Nephron progenitor cell (in vitro differentiated cells): ENCODE measurements at regions not wholly inside any gene's neighbourhood (a gene's known extent, or its start where the extent isn't known, plus 50 kb on each side); places are given as distances from the start of the nearest gene placed in this dataset.

ENCODE experiments used
- DNase-seq: peaks from one replicate; pipeline ENCODE4 v3.0.0; 2021
- H3K27ac Mint-ChIP-seq: 2 replicates; pipeline ENCODE4 v1.8.0; 2021; ENCODE audit warnings: mild to moderate bottlenecking, moderate library complexity, mixed read lengths
- H3K27me3 Mint-ChIP-seq: 2 replicates; pipeline ENCODE4 v1.8.0; 2021; ENCODE audit warnings: mild to moderate bottlenecking, low read depth, mixed read lengths; ENCODE audit not compliant: poor library complexity
- H3K36me3 Mint-ChIP-seq: 2 replicates; pipeline ENCODE4 v1.8.0; 2021; ENCODE audit warnings: low read depth, mixed read lengths
- H3K4me1 Mint-ChIP-seq: 2 replicates; pipeline ENCODE4 v1.8.0; 2021; ENCODE audit warnings: mixed read lengths
- H3K4me3 Mint-ChIP-seq: 2 replicates; pipeline ENCODE4 v1.8.0; 2021; ENCODE audit warnings: mild to moderate bottlenecking, moderate library complexity, mixed read lengths
- H3K9me3 Mint-ChIP-seq: 2 replicates; pipeline ENCODE4 v1.8.0; 2021; ENCODE audit warnings: mild to moderate bottlenecking, moderate library complexity, mixed read lengths
- TF ChIP-seq, protein P1 (sequence below): fragments of 200-600 bp; sonication (generic); IDR thresholded peaks from 2 replicates; pipeline ENCODE4 v1.5.0; 2021; ENCODE audit warnings: antibody characterized with exemption

DNA sequence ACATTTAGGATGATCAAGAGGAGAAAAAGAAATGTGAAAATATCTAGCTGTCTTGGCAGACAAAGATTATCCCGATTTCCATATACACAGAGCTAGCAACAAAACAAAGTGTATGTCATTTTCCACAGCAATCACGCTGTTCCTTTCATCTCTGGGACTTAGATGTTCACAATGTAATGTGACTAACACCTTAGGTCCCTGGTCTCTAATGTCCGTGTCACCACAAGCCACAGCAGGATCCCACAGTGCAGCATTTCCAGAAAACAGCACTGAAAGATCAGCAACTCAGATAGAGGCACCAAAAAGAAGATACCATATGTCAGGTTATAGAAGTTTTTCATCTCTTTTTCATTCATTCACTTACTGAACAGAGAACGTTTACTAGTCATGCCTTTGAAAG is 118.0 kb upstream of the TNPO1 start:
- Mint-ChIP-seq H3K4me1 (peaks cover 31% of the 10 kb centered on the region), H3K36me3 (no peaks in the 10 kb centered on the region), H3K27ac (no peak overlapping the region), H3K27me3 (no peaks in the 10 kb centered on the region), H3K9me3 (peaks cover 14% of the 10 kb centered on the region), H3K4me3 (no peak overlapping the region)
- DNase-seq = no peak
- TF ChIP-seq, protein P1, sequence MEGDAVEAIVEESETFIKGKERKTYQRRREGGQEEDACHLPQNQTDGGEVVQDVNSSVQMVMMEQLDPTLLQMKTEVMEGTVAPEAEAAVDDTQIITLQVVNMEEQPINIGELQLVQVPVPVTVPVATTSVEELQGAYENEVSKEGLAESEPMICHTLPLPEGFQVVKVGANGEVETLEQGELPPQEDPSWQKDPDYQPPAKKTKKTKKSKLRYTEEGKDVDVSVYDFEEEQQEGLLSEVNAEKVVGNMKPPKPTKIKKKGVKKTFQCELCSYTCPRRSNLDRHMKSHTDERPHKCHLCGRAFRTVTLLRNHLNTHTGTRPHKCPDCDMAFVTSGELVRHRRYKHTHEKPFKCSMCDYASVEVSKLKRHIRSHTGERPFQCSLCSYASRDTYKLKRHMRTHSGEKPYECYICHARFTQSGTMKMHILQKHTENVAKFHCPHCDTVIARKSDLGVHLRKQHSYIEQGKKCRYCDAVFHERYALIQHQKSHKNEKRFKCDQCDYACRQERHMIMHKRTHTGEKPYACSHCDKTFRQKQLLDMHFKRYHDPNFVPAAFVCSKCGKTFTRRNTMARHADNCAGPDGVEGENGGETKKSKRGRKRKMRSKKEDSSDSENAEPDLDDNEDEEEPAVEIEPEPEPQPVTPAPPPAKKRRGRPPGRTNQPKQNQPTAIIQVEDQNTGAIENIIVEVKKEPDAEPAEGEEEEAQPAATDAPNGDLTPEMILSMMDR = no peak

- no peak for DNase-seq
- no peaks in the 10 kb centered on the region for H3K36me3 Mint-ChIP-seq
- H3K27ac Mint-ChIP-seq = no peak overlapping the region
- TF ChIP-seq, protein P1 = no peak
- H3K4me1 Mint-ChIP-seq = peaks cover 31% of the 10 kb centered on the region
- H3K27me3 Mint-ChIP-seq = no peaks in the 10 kb centered on the region
- H3K9me3 Mint-ChIP-seq = peaks cover 14% of the 10 kb centered on the region
- H3K4me3 Mint-ChIP-seq = no peak overlapping the region
These were observed 118.8 kb upstream of the TNPO1 start for GRCh38 chr5:72697622-72698021.

DNA sequence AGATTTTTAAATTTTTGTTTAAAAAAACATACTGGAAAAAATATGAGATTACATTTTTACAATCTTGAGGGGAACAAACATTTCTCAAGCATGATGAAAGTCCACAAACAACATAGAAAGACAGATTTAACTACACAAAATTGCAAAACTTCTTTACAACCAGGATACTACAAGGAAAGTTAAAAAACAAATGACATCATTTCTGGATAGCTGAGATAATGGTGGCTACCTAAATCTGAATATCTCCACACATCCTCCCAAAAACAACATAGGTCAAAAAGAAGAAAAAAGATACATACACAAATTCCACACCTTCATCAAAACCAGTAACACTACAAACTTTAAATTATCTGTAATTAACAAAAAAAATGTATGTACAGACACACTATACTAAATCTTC is 120.8 kb upstream of the TNPO1 start:
- TF ChIP-seq, protein P1 = no peak
- no peaks in the 10 kb centered on the region for H3K36me3 Mint-ChIP-seq
- DNase-seq = no peak
- H3K4me1 Mint-ChIP-seq = peaks cover 31% of the 10 kb centered on the region
- no peak overlapping the region for H3K4me3 Mint-ChIP-seq
- no peak overlapping the region for H3K27ac Mint-ChIP-seq
- no peaks in the 10 kb centered on the region for H3K9me3 Mint-ChIP-seq
- no peaks in the 10 kb centered on the region for H3K27me3 Mint-ChIP-seq

GRCh38 chr5:72694856-72695255 is 121.6 kb upstream of the TNPO1 start:
- no peak for DNase-seq
- H3K4me1 Mint-ChIP-seq = peaks cover 31% of the 10 kb centered on the region
- TF ChIP-seq, protein P1 = no peak
- H3K27me3 Mint-ChIP-seq = no peaks in the 10 kb centered on the region
- no peak overlapping the region for H3K4me3 Mint-ChIP-seq
- H3K36me3 Mint-ChIP-seq = no peaks in the 10 kb centered on the region
- H3K27ac Mint-ChIP-seq = no peak overlapping the region
- H3K9me3 Mint-ChIP-seq = no peaks in the 10 kb centered on the region

- no peak for DNase-seq
- H3K4me1 Mint-ChIP-seq = peaks cover 28% of the 10 kb centered on the region
- H3K27me3 Mint-ChIP-seq = no peaks in the 10 kb centered on the region
- TF ChIP-seq, protein P1 = no peak
- no peak overlapping the region for H3K27ac Mint-ChIP-seq
- no peaks in the 10 kb centered on the region for H3K9me3 Mint-ChIP-seq
- H3K4me3 Mint-ChIP-seq = no peak overlapping the region
- no peaks in the 10 kb centered on the region for H3K36me3 Mint-ChIP-seq
These were observed 122.8 kb upstream of the TNPO1 start for GRCh38 chr5:72693546-72694205.

DNA sequence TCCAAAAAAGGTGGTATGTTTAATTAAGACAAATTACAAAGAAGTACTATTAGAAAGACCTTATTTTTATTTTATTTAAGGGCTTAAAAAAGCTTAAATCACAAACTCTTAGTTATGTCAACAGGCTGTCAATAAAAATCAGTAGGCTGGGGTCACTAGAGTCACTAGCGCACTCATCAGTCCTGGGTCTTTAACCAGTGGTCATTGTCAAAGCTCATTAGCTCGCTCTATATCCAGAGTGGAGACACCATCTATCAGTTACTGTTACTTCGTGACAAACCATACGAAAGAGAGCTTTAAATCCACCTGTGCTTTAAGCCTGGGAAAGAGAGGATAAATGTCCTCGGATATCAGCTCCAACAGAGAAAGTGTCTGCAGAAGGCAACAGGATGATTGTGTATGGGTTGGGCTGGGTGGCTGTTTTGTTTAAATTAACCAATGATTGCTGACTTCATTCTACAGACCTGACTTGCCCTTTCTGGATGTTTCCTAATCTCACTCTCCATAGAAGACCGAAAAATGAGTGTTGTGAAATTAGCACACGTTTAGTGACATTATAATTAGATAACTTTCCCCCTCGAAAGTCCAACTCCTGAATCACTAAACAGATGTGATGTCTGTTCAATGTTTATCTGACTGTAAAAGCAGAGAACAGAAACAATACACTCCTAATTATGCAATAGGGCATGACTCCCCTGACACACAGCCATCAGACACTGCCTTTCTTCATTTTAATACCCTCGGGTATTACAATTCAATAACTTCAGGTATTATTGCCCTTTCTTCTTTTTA is 123.6 kb upstream of the TNPO1 start:
- DNase-seq = no peak
- TF ChIP-seq, protein P1 = no peak
- no peaks in the 10 kb centered on the region for H3K36me3 Mint-ChIP-seq
- peaks cover 21% of the 10 kb centered on the region for H3K4me1 Mint-ChIP-seq
- no peak overlapping the region for H3K27ac Mint-ChIP-seq
- H3K9me3 Mint-ChIP-seq = no peaks in the 10 kb centered on the region
- no peaks in the 10 kb centered on the region for H3K27me3 Mint-ChIP-seq
- H3K4me3 Mint-ChIP-seq = no peak overlapping the region
